HG03469 (cell line): ENCODE measurements at regions not wholly inside any gene's neighbourhood (a gene's known extent, or its start where the extent isn't known, plus 50 kb on each side); places are given as distances from the start of the nearest gene placed in this dataset.

ENCODE experiments used
- ATAC-seq: cut with Tn5 transposase; IDR thresholded peaks from one replicate; pipeline ENCODE4 v1.9.1; 2021; ENCODE audit warnings: mild to moderate bottlenecking, moderate library complexity, moderate number of reproducible peaks; ENCODE audit not compliant: unreplicated experiment

DNA sequence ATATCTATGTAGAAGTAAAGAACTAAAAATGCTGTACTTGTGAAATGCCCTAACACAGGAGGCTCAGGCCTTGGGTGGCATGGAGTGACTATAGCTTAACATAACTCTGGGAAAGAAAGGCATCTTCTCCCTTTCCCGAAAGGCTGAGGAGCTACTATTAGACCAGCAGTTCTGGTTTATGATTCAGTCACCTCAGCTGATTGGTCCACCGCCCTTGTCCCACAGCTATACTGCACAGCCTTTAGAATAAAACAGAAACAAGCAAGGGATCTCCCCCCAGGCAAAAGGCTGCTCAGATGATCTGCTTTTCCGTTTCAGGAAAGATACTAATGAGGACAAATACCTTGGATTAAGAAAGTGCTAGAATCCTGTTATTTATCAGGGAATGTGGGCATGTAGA, 171.3 kb downstream of the SNCA start:
- no peak for ATAC-seq

DNA sequence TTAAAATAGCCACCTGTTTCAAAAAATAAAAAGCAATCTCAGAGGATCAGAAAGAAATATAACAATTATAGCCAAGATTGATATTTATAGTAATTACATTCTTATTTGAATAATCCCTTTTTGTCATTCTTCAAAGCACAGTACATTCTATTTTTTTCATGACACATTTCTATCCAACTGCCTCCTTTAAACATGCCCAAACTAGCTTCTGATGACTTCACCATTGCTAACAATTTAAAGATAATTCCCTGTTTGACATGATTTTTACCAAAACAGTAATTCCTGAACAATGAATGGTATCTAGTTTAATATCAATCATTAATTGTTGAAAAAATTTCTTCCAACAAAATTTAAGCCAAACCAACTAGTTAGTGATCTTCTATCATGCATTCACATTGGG, 172.4 kb downstream of the SNCA start:
- ATAC-seq, result no peak

DNA sequence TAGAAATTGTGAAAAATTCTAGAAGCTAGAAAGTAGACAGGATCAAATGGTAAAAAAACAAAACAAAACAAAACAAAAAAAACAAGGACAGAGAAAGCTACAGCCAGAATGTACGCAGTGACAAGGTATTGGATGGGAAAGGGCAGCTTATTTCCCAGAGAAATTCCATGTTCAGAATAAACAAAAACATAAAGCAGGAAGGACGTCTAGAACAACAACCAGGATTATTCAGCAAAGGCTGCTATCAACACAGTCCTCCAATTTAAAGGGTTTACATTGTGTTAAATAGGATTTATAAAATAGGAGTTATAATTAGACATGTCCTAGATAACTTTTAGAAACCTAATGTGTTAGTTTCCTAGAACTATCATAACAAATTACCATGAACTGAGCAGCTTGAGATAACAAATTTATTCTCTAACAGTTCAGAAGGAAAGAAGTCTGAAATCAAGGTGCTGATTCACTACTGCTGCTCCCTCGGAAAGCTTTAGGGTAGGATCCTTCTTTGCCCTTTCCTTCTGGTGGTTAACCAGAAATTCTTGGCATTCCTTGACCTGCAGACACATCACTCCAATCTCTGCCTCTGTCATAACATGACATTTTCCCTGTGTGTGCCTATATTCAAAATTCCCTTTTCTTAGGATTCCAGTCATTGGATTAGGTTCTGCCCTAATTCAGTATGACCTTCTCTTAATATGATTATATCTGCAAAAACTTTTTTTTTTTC, 175.6 kb downstream of the SNCA start:
- no peak for ATAC-seq

DNA sequence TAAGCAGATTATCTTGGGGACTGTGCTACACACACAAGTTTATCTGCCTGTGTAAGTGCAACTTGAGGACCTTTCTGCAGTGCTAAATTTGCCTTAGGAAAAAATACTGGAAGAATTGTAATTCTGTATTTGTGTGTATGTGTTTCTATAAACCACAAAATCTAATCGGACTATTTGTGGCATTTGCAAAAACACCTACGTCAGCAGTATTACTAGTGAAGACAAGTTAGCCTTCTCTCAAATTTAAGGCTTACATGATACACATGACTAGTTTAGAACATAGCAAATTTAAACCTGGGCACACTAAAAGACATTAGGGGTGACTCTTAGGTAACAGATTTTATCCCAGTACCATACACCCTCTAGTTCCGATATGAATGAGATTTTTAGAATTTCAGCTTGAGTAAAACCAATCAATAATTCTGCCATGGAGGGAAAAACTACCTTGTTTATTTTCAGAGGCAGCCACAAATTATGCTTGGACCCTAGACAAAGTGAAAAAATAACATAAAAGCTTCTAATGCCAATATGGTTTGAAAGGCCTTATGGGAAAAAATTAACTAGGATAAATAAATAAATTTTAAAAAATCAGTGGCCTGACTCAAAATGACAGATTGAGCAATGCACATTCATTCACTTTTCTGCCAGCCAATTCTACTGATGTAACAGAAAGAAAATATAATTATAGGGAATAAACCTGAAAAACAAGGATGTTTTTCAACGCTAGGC, 176.4 kb downstream of the SNCA start:
- ATAC-seq, result no peak

DNA sequence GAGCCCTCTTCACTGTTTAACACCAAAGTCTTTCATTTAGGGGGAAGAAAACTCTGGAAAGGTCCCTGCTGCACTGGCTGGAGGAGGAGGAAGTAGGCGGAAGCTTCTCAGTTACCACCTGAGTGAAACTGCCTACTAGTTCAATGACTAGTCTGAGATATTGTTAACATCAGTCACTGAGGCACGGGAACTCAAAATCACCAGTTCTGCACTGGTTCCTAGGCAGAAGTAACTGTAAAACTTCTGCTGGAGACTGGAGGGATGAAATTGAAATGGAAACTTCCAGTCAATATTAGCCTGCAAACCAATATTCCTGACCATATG, 178.3 kb downstream of the SNCA start:
- ATAC-seq, result peak; percentile 90

DNA sequence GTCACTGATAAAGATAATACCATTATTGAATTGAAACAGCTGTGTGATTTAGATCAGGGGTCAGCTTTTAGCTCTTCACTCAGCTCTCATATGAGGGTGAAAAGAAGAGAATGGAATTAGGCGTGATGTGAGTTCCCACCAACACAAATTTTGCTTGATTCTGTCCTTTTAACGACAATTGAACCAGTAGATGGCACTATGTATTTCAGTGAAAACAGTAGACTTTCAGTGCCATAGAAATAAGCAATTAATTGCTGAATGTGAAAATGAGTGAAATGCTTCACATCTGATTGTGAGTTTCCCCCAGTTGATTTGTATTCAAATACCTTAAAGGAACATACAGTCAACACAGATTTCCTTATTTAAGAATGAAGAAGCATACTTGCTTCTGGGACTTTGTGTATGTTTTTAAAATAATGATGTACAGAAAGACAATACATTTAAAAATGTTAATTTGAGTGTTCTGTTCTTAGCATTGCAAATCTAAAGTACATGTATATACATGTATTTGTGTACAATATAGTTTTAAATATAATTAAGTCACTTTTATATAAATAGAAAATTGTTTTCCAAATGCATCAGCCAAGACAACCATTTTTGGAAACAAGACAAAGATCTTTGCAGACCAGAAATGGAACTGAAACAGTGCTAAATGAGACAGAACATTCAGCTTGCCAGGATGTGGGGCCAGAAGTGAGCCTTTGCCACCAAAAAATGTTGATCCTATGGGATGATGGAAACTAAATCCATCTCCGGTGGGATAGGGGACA, 178.8 kb downstream of the SNCA start:
- ATAC-seq, result peak; percentile 40

DNA sequence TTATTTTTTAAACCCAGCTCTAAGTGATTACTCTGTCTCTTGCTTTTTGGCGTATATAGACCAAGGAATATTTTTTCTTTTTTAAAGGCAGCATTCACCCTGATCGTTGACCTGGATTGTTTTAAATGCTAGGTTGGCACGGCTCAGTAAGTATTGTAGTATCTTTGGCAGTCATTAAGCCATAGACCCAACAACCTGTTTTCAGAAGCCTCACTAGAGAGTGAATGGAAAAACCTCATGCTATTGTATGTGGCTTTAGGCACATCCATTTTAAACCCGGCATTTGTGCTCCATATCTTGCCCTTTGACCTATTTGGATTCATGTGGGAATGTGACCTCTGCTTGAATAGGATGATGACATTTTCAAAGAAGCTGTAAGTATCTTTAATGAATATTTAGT, 183.9 kb downstream of the SNCA start:
- no peak for ATAC-seq

DNA sequence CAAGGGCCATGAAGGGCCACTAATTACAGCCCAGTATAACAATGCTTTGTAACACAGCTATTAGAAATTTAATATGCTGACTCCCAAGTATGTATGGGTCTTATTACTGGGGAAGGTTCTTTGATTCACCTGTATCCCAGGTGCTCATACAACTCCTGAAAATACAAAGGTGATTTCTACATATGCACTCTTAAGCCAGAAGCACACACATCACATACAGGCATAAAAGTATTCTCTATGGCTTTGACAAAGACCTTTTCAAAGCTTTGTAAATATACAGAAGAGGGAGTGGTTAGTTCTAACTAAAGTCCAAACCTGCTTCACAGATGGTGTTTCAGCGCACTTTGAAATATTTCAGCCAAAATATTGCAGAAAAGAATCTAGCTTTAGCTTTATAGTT, 191.5 kb downstream of the SNCA start:
- no peak for ATAC-seq

DNA sequence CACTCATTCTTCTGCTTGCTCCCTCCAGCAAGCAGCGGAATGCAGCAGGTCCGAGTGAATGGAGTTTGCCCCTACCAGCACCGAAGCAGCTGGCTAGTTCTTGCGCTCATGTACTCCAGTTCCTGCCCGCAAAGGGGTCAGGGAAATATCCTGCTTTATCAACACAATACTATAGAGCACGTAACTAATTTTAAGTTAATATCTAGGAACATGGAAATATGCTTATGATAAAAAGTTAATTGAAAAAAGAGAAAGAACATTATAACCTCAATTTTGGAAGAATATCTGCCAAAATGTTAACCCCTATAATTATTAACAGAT, 195.6 kb downstream of the SNCA start:
- ATAC-seq, result no peak

DNA sequence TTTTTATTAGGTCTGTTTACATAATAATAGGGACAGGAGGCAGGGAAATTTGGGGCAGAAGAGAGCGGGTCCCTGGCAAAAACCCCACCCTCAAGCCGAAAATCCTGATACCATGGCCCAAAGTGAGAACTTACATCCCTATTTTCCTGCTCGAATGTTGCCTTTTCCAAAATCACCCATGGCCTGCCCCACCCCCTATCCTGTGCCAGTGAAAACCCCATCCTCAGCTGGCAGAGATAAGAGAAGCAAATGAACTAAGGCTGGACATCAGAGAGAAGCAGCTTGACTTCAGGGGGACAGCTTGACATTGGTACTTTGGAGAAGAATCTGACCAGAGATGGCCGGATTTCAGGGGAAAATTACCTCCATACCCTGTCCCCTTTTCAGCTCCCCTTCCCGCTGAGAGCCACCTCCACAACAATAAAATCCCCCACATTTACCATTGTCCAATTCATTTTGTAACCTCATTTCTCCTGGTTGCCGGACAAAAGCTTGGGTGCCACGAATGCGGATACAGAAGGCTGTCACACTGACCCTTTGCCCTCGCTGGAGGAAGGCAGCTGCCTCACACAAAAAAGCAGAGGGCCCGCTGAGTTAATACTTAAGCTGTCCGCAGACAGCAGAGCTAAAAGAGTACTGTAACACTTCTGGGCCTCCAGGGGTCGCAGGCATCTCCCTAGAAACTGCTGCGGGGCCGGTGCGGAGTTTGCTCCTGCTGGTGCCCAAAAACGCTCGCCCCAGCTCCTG, 196.2 kb downstream of the SNCA start:
- no peak for ATAC-seq

DNA sequence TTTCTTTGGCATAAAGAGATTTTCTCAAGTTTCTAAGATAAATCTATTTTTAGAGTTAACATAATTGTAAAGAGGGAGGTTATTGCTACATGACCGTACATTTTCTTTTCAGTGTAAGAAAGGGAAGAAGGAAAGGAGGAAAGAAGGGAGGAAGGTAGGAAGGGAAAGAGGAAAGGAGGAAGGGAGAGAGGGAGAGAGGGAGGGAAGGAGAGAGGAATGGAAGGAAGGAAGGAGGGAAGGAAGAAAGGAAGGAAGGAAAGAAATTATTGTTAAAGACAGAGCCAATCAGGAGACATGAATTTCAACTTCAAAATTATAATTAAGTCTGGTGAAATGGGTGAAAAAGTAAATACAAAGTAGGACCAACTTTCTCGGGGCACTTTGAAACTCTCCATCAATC, 197.6 kb downstream of the SNCA start:
- ATAC-seq, result no peak

DNA sequence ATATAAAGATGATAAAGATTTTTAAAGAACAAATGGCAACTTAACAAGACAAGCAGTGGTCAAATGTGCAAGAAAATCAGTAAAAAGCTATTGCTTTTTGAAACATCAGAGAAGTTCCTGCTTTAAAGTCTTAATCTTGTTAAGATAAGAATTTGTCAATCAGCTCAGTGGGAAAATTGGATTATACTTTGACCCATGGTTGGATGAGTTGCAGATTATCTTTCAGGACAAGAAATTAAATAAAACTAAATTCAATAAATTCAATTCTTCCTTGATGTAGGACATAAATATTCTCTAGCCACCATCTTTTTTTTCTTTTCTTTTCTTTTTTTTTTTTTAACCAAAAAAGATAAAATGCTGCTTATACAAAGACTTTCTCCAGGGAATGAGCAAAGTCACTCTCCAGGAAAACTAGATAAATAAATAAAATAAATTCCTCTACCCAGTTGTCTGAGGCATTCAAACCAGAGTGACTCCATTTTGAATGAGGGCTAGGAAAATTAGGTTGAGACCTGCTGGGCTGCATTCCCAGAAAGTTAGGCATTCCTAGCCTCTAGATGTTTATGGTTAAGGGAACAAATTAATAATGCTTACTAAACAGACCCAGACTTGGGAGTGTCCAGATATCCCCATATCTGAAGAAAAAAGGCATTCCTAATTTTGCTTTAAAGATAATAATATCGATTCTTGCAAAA, 211.2 kb downstream of the SNCA start:
- no peak for ATAC-seq

DNA sequence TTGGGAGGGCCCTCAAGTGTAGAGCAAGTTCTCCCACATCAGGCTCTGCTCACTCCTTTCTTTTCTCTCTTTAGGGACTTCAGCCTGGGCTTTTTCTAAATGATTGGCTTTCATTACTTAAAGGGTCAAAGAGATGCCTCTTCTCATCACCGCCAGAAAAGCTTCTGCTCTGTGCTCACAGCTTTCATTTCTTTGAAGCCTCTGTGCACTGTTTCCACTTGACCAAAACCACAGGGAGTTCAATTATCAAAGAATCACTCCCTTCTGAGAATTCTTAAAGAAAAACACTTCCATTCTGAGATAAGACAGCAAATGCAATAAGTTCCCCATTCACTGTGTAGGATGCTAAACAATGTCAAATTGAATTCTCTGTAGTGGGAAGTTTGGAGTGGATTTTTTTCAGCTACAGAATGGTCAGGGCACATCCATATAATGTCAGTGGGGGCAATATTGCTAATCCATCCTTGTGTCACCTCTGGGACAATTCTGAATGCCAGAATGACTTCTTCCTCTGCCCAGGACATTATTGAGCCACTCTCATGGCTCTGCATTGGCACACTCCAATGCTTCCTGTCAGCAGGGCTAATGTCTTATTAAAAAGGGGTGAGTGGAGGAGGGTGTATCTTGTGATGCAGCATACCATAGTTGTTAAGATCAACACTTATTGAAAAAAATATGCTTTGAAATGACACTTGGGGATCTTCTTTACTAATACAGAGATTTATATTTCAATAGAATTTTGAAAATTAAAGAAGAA, 217.6 kb downstream of the SNCA start:
- ATAC-seq, result no peak

DNA sequence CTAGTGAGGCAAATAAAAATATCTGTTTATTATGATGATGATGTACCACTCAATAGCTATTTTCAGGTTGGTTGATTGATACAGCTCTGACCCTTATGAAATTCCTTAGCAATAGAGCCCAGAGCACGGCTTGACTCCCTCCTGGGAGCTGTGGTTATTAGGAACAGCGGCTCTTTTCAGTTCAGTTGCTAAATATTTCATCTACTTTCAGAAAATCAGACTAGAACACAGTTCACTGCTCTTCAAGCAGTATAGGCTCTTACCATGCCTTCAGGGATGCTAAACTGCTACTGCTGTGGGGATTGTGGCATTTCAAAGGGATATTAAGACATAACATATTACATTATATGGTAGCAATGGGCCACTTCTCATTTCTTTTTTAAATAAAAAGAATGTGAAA, 218.8 kb downstream of the SNCA start:
- ATAC-seq, result no peak

DNA sequence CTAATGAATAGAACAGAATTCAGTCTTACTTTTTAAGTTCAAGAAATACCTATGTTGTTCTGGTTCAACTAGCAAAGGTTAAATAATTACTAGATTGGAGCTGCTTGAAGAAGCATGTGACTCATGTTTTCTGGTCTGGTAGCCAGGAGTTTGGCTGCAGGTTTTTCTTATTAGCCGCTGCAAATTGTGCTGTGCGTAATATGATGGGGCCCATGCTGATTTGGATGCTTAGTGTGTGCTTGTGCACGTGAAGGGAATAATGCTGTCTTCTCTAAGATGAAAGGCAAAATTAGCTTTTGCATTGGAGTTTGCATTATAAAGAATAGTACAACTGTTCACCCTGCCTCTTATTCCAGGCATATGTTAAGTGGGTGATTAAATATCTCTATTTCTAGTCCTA, 219.6 kb downstream of the SNCA start:
- ATAC-seq, result no peak

DNA sequence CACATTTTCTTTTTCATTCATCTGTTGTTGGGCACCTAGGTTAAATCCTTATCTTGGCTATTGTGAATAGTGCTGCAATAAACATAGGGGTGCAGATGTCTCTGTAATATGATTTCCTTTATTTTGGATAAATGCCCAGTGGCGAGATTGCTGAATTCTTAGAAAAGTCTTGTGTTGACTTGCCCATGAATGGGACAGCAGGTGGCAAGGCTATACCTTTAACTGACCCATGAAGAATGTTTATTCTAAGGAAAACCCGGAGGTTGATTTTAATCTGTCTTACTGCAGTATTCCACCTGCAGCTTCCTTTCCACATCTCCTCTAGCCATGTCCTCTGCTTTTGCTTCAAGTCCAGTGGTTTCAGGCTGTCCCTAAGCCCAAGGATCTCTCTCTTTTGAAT, 220.6 kb downstream of the SNCA start:
- no peak for ATAC-seq

DNA sequence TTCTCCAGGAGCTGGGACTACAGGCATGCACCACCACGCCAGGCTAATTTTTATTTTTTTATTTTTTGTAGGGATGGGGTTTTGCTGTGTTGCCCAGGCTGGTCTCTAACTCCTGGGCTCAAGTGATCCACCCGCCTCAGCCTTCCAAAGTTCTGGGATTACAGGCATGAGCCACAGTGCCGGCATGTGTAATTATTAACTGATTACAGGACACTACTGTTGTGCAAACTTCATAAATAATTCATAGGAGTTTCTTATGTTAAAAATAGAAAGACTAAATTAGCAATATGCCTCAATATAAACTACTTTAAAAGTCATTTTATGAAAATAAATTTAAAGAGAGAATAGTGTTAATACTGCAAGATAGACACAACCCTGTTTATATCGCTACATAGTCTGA, 221.9 kb downstream of the SNCA start:
- no peak for ATAC-seq

DNA sequence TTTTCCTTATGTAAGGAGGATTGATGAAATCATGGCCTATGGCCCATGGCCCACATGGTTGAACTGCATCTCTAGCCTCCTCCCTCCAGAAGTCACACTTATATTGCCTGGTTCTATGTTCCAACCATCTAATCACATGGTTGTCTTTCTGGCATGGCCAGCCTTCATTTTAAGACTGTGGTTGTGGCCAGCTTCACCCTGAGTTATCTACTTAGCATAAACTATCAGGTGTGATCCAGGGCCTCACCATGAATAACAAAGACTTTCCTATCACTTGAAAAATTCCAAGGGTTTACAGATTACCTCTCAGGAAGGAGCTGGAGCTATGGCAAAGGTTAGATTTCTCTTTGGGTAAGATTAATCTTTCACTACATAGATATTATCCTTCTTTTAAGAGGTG, 222.8 kb downstream of the SNCA start:
- no peak for ATAC-seq

DNA sequence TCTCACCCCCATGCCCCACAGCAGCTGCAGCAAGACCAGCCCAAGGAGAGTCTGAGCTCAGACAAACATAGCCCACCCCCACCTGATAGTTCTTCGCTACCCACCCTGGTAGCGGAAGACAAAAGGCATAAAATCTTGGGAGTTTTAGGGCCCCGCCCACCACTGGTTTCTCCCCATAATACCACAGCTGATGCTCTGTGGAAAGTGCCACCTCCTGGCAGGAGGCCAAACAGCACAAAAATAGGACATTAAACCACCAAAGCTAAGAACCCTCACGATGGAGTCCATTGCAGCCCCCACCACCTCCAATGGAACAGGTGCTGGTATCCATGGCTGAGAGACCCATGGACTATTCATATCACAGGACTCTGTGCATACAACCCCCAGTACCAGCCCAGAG, 226.7 kb downstream of the SNCA start:
- no peak for ATAC-seq

DNA sequence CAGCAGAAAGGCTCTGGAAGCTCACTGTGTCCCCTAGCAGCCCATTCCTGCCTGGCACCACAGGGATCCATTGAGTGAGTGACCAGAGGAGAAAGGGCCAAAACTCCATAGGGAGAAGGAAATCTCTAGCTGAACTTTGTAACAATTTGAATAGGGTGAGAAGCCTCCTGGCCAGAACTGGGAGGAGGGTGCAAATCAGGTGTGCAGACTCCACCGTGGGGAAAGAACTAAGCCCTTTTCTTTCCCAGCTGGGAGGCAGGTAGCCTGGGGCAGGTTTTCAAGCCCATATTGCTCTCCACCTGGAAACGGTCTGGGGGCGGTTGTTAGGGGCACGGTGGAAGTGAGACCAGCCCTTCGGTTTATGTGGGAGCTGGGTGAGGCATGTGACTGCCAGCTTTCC, 227.2 kb downstream of the SNCA start:
- no peak for ATAC-seq
